Liver (tissue), 7 donors: ENCODE measurements at regions not wholly inside any gene's neighbourhood (a gene's known extent, or its start where the extent isn't known, plus 50 kb on each side); places are given as distances from the start of the nearest gene placed in this dataset.

ENCODE experiments used
- DNase-seq: peaks from one replicate; pipeline ENCODE4 v3.0.0-alpha.2; 2017; ENCODE audit warnings: low spot score
- H3K27ac ChIP-seq, 2 donors: one replicate each; pipeline ENCODE4 v1.7.0; 2013; ENCODE audit warnings: inconsistent platforms in 2 of 2, low read length in 2 of 2, control low read depth in 1 of 2, low read depth in 1 of 2, mild to moderate bottlenecking in 1 of 2
- H3K27me3 ChIP-seq, 4 donors: one replicate each; pipeline versions ENCODE4 v1.6.1 to v1.7.0; 2013; ENCODE audit warnings: low read length in 3 of 4, inconsistent platforms in 1 of 4, mild to moderate bottlenecking in 1 of 4, moderate library complexity in 1 of 4; ENCODE audit not compliant: control insufficient read depth in 4 of 4, insufficient read depth in 4 of 4
- H3K36me3 ChIP-seq, 4 donors: one replicate each; pipeline versions ENCODE4 v1.6.1 to v1.7.0; 2013; ENCODE audit warnings: low read length in 3 of 4, mild to moderate bottlenecking in 3 of 4, low read depth in 1 of 4, moderate library complexity in 1 of 4; ENCODE audit not compliant: control insufficient read depth in 4 of 4, insufficient read depth in 3 of 4
- H3K4me1 ChIP-seq, 4 donors: one replicate each; pipeline versions ENCODE4 v1.6.1 to v1.7.0; 2013; ENCODE audit warnings: low read length in 3 of 4, mild to moderate bottlenecking in 3 of 4, moderate library complexity in 1 of 4; ENCODE audit not compliant: control insufficient read depth in 4 of 4, insufficient read depth in 4 of 4
- H3K4me3 ChIP-seq, 3 donors: one replicate each; pipeline versions ENCODE4 v1.6.1 to v1.7.0; 2013; ENCODE audit warnings: low read length in 3 of 3, control low read depth in 1 of 3, low read depth in 1 of 3, mild to moderate bottlenecking in 1 of 3
- H3K9ac ChIP-seq, 2 donors: one replicate each; pipeline ENCODE4 v1.7.0; 2013; ENCODE audit warnings: low read length in 2 of 2, mild to moderate bottlenecking in 2 of 2, moderate library complexity in 2 of 2, control low read depth in 1 of 2, low read depth in 1 of 2
- H3K9me3 ChIP-seq, 4 donors: one replicate each; pipeline versions ENCODE4 v1.6.1 to v1.7.0; 2013; ENCODE audit warnings: low read length in 3 of 4; ENCODE audit not compliant: control insufficient read depth in 4 of 4
- ATF3 ChIP-seq: IDR thresholded peaks from 2 replicates; pipeline ENCODE4 v1.6.1; 2016; ENCODE audit warnings: antibody characterized with exemption
- EGR1 ChIP-seq, 2 donors: IDR thresholded peaks; 2 replicates each; pipeline ENCODE4 v1.6.1; 2016 to 2018; ENCODE audit warnings: antibody characterized with exemption in 2 of 2, low read depth in 2 of 2
- FOXA2 ChIP-seq: IDR thresholded peaks from 2 replicates; pipeline ENCODE4 v1.6.1; 2016; ENCODE audit warnings: antibody characterized with exemption
- GABPA ChIP-seq, 2 donors: IDR thresholded peaks in 1 of 2; conservative IDR thresholded peaks in 1 of 2; 2 replicates each; pipeline ENCODE4 v1.6.1; 2016; ENCODE audit warnings: antibody characterized with exemption in 2 of 2, mild to moderate bottlenecking in 1 of 2, moderate library complexity in 1 of 2
- HNF4A ChIP-seq, 2 donors: conservative IDR thresholded peaks; 2 replicates each; pipeline ENCODE4 v1.6.1; 2016; ENCODE audit warnings: antibody characterized with exemption in 2 of 2, mild to moderate bottlenecking in 2 of 2
- JUND ChIP-seq, 2 donors: IDR thresholded peaks; 2 replicates each; pipeline ENCODE4 v1.6.1; 2016; ENCODE audit warnings: antibody characterized with exemption in 2 of 2
- MAX ChIP-seq: IDR thresholded peaks from 2 replicates; pipeline ENCODE4 v1.6.1; 2016; ENCODE audit warnings: antibody characterized with exemption
- NR2F2 ChIP-seq: IDR thresholded peaks from 2 replicates; pipeline ENCODE4 v1.6.1; 2016; ENCODE audit warnings: antibody characterized with exemption
- RAD21 ChIP-seq, 2 donors: IDR thresholded peaks; 2 replicates each; pipeline ENCODE4 v1.6.1; 2016; ENCODE audit warnings: antibody characterized with exemption in 2 of 2, mild to moderate bottlenecking in 2 of 2
- REST ChIP-seq: IDR thresholded peaks from 2 replicates; pipeline ENCODE4 v1.6.1; 2016; ENCODE audit warnings: antibody characterized with exemption, mild to moderate bottlenecking
- SP1 ChIP-seq: IDR thresholded peaks from 2 replicates; pipeline ENCODE4 v1.6.1; 2018; ENCODE audit warnings: antibody characterized with exemption, mild to moderate bottlenecking
- TAF1 ChIP-seq: conservative IDR thresholded peaks from 2 replicates; pipeline ENCODE4 v1.6.1; 2016; ENCODE audit warnings: antibody characterized with exemption, mild to moderate bottlenecking
- YY1 ChIP-seq: IDR thresholded peaks from 2 replicates; pipeline ENCODE4 v1.6.1; 2016; ENCODE audit warnings: antibody characterized with exemption, mild to moderate bottlenecking
- ZBTB33 ChIP-seq: IDR thresholded peaks from 2 replicates; pipeline ENCODE4 v1.6.1; 2016; ENCODE audit warnings: antibody characterized with exemption
- WGBS: extraction: QIAGEN DNeasy Blood & Tissue Kit; methylation state at CpG from one replicate; pipeline ENCODE4 v1.1.7; 2013; 5-methylcytosine and 5-hydroxymethylcytosine counted together
- donor health status: healthy.
- donor health status: healthy.
- donor health status: healthy.
- donor health status: healthy.

- no peak for DNase-seq
- WGBS = 79% methylated on average over 2 of the region's 2 CpGs
- no peak overlapping the region for H3K27ac ChIP-seq
- H3K9me3 ChIP-seq = no peaks in the 10 kb centered on the region
- no peak for TF ChIP-seq SP1
- no peak for TF ChIP-seq MAX
- no peak for TF ChIP-seq RAD21 (IDR thresholded peaks at IDR 0.05)
- TF ChIP-seq EGR1 (IDR thresholded peaks at IDR 0.05; ENCODE audit: low read depth in 2 of 2) = no peak
- no peak for TF ChIP-seq REST
- TF ChIP-seq ATF3 = no peak
- TF ChIP-seq ZBTB33 = no peak
- TF ChIP-seq GABPA (IDR thresholded peaks at IDR 0.05 in 1 of 2, conservative IDR thresholded peaks at IDR 0.05 in 1 of 2) = no peak
- TF ChIP-seq JUND (IDR thresholded peaks at IDR 0.05) = no peak
- TF ChIP-seq YY1 = no peak
- no peak for TF ChIP-seq NR2F2
- TF ChIP-seq TAF1 = no peak
- no peak for TF ChIP-seq FOXA2
- no peak overlapping the region for H3K4me3 ChIP-seq
- no peaks in the 10 kb centered on the region for H3K36me3 ChIP-seq
- H3K27me3 ChIP-seq = no peaks in the 10 kb centered on the region
- no peak overlapping the region for H3K9ac ChIP-seq
- H3K4me1 ChIP-seq = peaks cover 4 to 27% (median 15%) of the 10 kb centered on the region in 4 donors
Measured at GRCh38 chr4:112897543-112897942, 151.9 kb upstream of the ANK2 start.

- WGBS = 43% methylated on average over 4 of the region's 4 CpGs
- peaks cover 4 to 28% (median 15%) of the 10 kb centered on the region in 4 donors for H3K4me1 ChIP-seq
- no peak overlapping the region for H3K27ac ChIP-seq
- no peaks in the 10 kb centered on the region for H3K27me3 ChIP-seq
- H3K9ac ChIP-seq = no peak overlapping the region
- no peaks in the 10 kb centered on the region for H3K9me3 ChIP-seq
- DNase-seq = no peak
- TF ChIP-seq EGR1 (IDR thresholded peaks at IDR 0.05; ENCODE audit: low read depth in 2 of 2) (no peak), YY1 (peak; percentile 7), JUND (IDR thresholded peaks at IDR 0.05) (no peak), HNF4A (conservative IDR thresholded peaks at IDR 0.05) (peak in 1 of 2 donors; percentile 31)
- no peak overlapping the region for H3K4me3 ChIP-seq
- H3K36me3 ChIP-seq = no peaks in the 10 kb centered on the region
Measured at GRCh38 chr4:112898357-112899141, 150.9 kb upstream of the ANK2 start.
